ENCODE measurements at regions not wholly inside any gene's neighbourhood (a gene's known extent, or its start where the extent isn't known, plus 50 kb on each side); places are given as distances from the start of the nearest gene placed in this dataset.

GRCh38 chr20:60239956-60240355, 281.7 kb downstream of the CDH26 start:
- Histone ChIP-seq H3K36me3 (ENCODE audit: insufficient read depth in 1 of 2, low read depth in 1 of 2) (no peaks in the 10 kb centered on the region), H3K27ac (no peak overlapping the region), H3K9me3 (no peaks in the 10 kb centered on the region), H3K4me3 (no peak overlapping the region), H3K27me3 (ENCODE audit: insufficient read depth in 3 of 3, low read length in 2 of 3) (peaks cover 0 to 4% (median 0%) of the 10 kb centered on the region in 3 donors), H3K4me1 (no peaks in the 10 kb centered on the region)
- ATAC-seq, result no peak
- no peak for TF ChIP-seq CTCF (IDR thresholded peaks at IDR 0.05)
- WGBS, 3 donors, result 46 to 59% (median 56%) methylated on average over 12 of the region's 12 CpGs
- DNase-seq, result no peak
- intact Hi-C loops (cut with DNase I), result loop anchor here in 1 of 2 donors (10.0 kb wide), 1 partner anchor 55 kb away; no protein-coding TSS in a partner anchor

DNA sequence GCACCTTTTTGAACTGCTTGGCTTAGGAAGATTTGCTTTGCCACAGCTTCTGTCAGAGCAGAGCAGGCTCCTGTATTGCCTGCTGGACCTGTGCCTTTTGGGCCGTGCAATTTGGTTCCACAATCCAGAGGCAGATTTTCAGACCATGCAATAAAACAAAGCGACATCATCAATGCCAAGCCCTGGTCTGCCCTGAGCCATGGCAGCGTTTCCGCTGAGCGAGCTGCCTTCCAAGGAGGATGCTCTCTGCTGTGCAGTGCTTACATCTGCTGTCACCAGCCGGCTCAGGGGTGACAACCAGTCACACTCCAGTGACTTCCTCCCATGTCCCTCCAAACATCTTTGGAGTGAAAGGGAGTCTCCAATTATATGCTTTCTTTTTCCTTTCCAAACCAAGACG, 282.2 kb downstream of the CDH26 start:
- H3K4me1 ChIP-seq, result no peaks in the 10 kb centered on the region
- 27 to 42% (median 42%) methylated on average over 7 of the region's 7 CpGs for WGBS, 3 donors
- DNase-seq (no peak), ATAC-seq (no peak)
- TF ChIP-seq CTCF (IDR thresholded peaks at IDR 0.05), result no peak
- H3K36me3 ChIP-seq (ENCODE audit: insufficient read depth in 1 of 2, low read depth in 1 of 2), result no peaks in the 10 kb centered on the region
- intact Hi-C loops (cut with DNase I), result no loop called here
- H3K27me3 ChIP-seq (ENCODE audit: insufficient read depth in 3 of 3, low read length in 2 of 3), result peaks cover 0 to 4% (median 0%) of the 10 kb centered on the region in 3 donors
- no peaks in the 10 kb centered on the region for H3K9me3 ChIP-seq
- H3K27ac ChIP-seq, result no peak overlapping the region
- H3K4me3 ChIP-seq, result no peak overlapping the region

DNA sequence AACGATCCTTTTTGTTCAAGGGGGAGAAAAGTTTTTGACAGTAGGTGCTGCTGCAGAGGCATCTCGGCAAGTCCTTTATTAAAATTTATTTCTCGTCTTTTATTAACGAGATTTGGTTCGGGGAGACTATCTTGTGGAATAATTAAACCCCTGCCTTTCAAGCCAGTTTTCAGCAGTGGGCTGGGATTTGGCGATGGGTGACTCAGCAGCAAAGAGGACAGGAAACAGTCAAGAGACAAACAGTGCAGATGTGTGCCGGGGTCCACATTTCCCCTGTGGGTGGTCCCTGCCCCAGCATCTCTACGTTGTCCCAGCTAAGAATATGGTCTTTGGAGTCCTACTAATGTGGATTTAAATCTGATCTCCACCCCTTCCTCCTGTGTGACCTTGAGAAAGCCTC, 282.8 kb downstream of the CDH26 start:
- Histone ChIP-seq H3K9me3 (no peaks in the 10 kb centered on the region), H3K27me3 (ENCODE audit: insufficient read depth in 3 of 3, low read length in 2 of 3) (peaks cover 0 to 4% (median 0%) of the 10 kb centered on the region in 3 donors), H3K27ac (no peak overlapping the region), H3K36me3 (ENCODE audit: insufficient read depth in 1 of 2, low read depth in 1 of 2) (no peaks in the 10 kb centered on the region), H3K4me1 (no peaks in the 10 kb centered on the region), H3K4me3 (no peak overlapping the region)
- intact Hi-C loops (cut with DNase I), result no loop called here
- WGBS, 3 donors, result 65 to 74% (median 72%) methylated on average over 8 of the region's 8 CpGs
- no peak for TF ChIP-seq CTCF (IDR thresholded peaks at IDR 0.05)
- no peak for DNase-seq
- no peak for ATAC-seq

GRCh38 chr20:60242836-60243505, 284.7 kb downstream of the CDH26 start:
- H3K9me3 ChIP-seq, result no peaks in the 10 kb centered on the region
- intact Hi-C loops (cut with DNase I), result no loop called here
- H3K4me3 ChIP-seq, result no peak overlapping the region
- no peak overlapping the region for H3K27ac ChIP-seq
- peaks cover 0 to 4% (median 0%) of the 10 kb centered on the region in 3 donors for H3K27me3 ChIP-seq (ENCODE audit: insufficient read depth in 3 of 3, low read length in 2 of 3)
- DNase-seq (no peak), ATAC-seq (no peak)
- 93 to 96% (median 94%) methylated on average over 4 of the region's 4 CpGs for WGBS, 3 donors
- TF ChIP-seq CTCF (IDR thresholded peaks at IDR 0.05), result no peak
- H3K4me1 ChIP-seq, result no peaks in the 10 kb centered on the region
- H3K36me3 ChIP-seq (ENCODE audit: insufficient read depth in 1 of 2, low read depth in 1 of 2), result no peaks in the 10 kb centered on the region
